WTC11 (cell line): ENCODE measurements at regions not wholly inside any gene's neighbourhood (a gene's known extent, or its start where the extent isn't known, plus 50 kb on each side); places are given as distances from the start of the nearest gene placed in this dataset.

Experiments
- ATF1 ChIP-seq: sonication (generic); formaldehyde crosslinking; IDR thresholded peaks from 2 replicates; pipeline ENCODE4 v1.8.1; 2023; ENCODE audit warnings: mild to moderate bottlenecking, moderate library complexity, missing genetic modification reagents
- CREB1 ChIP-seq: sonication (generic); formaldehyde crosslinking; IDR thresholded peaks from 2 replicates; pipeline ENCODE4 v1.8.0; 2023; ENCODE audit warnings: mild to moderate bottlenecking, missing genetic modification reagents
- CTCF ChIP-seq: fragments of 200-600 bp; IDR thresholded peaks from 2 replicates; pipeline ENCODE4 v1.8.0; 2022; ENCODE audit warnings: antibody characterized with exemption
- ESRRA ChIP-seq: sonication (generic); formaldehyde crosslinking; IDR thresholded peaks from 2 replicates; pipeline ENCODE4 v1.8.1; 2022; ENCODE audit warnings: mild to moderate bottlenecking, missing genetic modification reagents, borderline replicate concordance
- ETV6 ChIP-seq: sonication (generic); formaldehyde crosslinking; IDR thresholded peaks from 2 replicates; pipeline ENCODE4 v1.8.1; 2022; ENCODE audit warnings: mild to moderate bottlenecking, missing genetic modification reagents
- JUN ChIP-seq: sonication (generic); formaldehyde crosslinking; IDR thresholded peaks from 2 replicates; pipeline ENCODE4 v1.8.0; 2023; ENCODE audit warnings: mild to moderate bottlenecking, missing genetic modification reagents
- PREB ChIP-seq: sonication (generic); formaldehyde crosslinking; IDR thresholded peaks from 2 replicates; pipeline ENCODE4 v1.8.1; 2022; ENCODE audit warnings: mild to moderate bottlenecking, missing genetic modification reagents, moderate library complexity, borderline replicate concordance
- SP1 ChIP-seq: sonication (generic); formaldehyde crosslinking; conservative IDR thresholded peaks from 2 replicates; pipeline ENCODE4 v1.8.1; 2022; ENCODE audit warnings: missing genetic modification reagents
- TF ChIP-seq, protein P1 (sequence below): sonication (generic); formaldehyde crosslinking; IDR thresholded peaks from 2 replicates; pipeline ENCODE4 v1.8.0; 2022; ENCODE audit warnings: mild to moderate bottlenecking, missing genetic modification reagents
- TF ChIP-seq, protein P2 (sequence below): sonication (generic); formaldehyde crosslinking; IDR thresholded peaks from 2 replicates; pipeline ENCODE4 v1.8.1; 2023; ENCODE audit warnings: mild to moderate bottlenecking, moderate library complexity, missing genetic modification reagents

- no peak for TF ChIP-seq CTCF
- no peak for TF ChIP-seq CREB1 (CRISPR knock-in tag)
- TF ChIP-seq ESRRA (CRISPR knock-in tag) = no peak
- no peak for TF ChIP-seq PREB (CRISPR knock-in tag)
- TF ChIP-seq SP1 (CRISPR knock-in tag) = no peak
- no peak for TF ChIP-seq ETV6 (CRISPR knock-in tag)
- TF ChIP-seq ATF1 (CRISPR knock-in tag) = no peak
- TF ChIP-seq, protein P1, sequence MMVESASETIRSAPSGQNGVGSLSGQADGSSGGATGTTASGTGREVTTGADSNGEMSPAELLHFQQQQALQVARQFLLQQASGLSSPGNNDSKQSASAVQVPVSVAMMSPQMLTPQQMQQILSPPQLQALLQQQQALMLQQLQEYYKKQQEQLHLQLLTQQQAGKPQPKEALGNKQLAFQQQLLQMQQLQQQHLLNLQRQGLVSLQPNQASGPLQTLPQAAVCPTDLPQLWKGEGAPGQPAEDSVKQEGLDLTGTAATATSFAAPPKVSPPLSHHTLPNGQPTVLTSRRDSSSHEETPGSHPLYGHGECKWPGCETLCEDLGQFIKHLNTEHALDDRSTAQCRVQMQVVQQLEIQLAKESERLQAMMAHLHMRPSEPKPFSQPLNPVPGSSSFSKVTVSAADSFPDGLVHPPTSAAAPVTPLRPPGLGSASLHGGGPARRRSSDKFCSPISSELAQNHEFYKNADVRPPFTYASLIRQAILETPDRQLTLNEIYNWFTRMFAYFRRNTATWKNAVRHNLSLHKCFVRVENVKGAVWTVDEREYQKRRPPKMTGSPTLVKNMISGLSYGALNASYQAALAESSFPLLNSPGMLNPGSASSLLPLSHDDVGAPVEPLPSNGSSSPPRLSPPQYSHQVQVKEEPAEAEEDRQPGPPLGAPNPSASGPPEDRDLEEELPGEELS (CRISPR knock-in tag) = no peak
- TF ChIP-seq JUN (CRISPR knock-in tag) = no peak
- TF ChIP-seq, protein P2, sequence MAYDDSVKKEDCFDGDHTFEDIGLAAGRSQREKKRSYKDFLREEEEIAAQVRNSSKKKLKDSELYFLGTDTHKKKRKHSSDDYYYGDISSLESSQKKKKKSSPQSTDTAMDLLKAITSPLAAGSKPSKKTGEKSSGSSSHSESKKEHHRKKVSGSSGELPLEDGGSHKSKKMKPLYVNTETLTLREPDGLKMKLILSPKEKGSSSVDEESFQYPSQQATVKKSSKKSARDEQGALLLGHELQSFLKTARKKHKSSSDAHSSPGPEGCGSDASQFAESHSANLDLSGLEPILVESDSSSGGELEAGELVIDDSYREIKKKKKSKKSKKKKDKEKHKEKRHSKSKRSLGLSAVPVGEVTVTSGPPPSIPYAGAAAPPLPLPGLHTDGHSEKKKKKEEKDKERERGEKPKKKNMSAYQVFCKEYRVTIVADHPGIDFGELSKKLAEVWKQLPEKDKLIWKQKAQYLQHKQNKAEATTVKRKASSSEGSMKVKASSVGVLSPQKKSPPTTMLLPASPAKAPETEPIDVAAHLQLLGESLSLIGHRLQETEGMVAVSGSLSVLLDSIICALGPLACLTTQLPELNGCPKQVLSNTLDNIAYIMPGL = no peak
These were observed 178.3 kb upstream of the HSFY2 start for GRCh38 chrY:18951657-18952435.
